PC-3 (cell line): ENCODE measurements at regions not wholly inside any gene's neighbourhood (a gene's known extent, or its start where the extent isn't known, plus 50 kb on each side); places are given as distances from the start of the nearest gene placed in this dataset.

Source experiments
- ATAC-seq: fragments of 200-7000 bp; cut with Tn5 transposase; 2 replicates; pipeline ENCODE4 v1.9.1; 2020; ENCODE audit warnings: mild to moderate bottlenecking, moderate library complexity
- BruUV-seq: library from RNA; stranded (reverse); fragments of 400-500 nt; replicated peaks from 2 replicates; lab custom pipeline; 2021; lab: Mats Ljungman, UMichigan
- CTCF ChIA-PET: fragments of 300-600 bp; sonication (Branson Sonifier 250); formaldehyde crosslinking; loops from one replicate; lab custom pipeline; 2022; ENCODE audit warnings: antibody characterized with exemption; lab: Charles Lee
- POLR2A ChIA-PET: fragments of 300-600 bp; sonication (Branson Sonifier 250); formaldehyde crosslinking; loops from one replicate; lab custom pipeline; 2022; ENCODE audit warnings: antibody characterized with exemption; ENCODE audit not compliant: unreplicated experiment; lab: Charles Lee
- DNase-seq: peaks from one replicate; pipeline ENCODE4 v3.0.0-alpha.2; 2015
- H2AFZ ChIP-seq: fragments of 300-600 bp; sonication (generic); 2 replicates; pipeline ENCODE4 v1.6.0; 2016; ENCODE audit warnings: antibody characterized with exemption, low read length
- H3F3A ChIP-seq: fragments of 300-600 bp; sonication (generic); one replicate; pipeline ENCODE4 v1.6.0; 2017; ENCODE audit warnings: antibody characterized with exemption, low read length, control low read depth, mild to moderate bottlenecking; ENCODE audit not compliant: unreplicated experiment
- H3K27ac ChIP-seq: fragments of 300-600 bp; sonication (generic); 2 replicates; pipeline ENCODE4 v1.5.1; 2016; ENCODE audit warnings: mild to moderate bottlenecking, low read length
- H3K27me3 ChIP-seq: fragments of 300-600 bp; sonication (generic); 2 replicates; pipeline ENCODE4 v1.6.1; 2016; ENCODE audit warnings: low read length, mixed read lengths
- H3K36me3 ChIP-seq: fragments of 300-600 bp; sonication (generic); 2 replicates; pipeline ENCODE4 v1.6.1; 2016; ENCODE audit warnings: low read depth, mixed run types, low read length, mixed read lengths
- H3K4me1 ChIP-seq: fragments of 300-600 bp; sonication (generic); 2 replicates; pipeline ENCODE4 v1.5.1; 2016; ENCODE audit warnings: low read length; ENCODE audit not compliant: insufficient read depth
- H3K4me2 ChIP-seq: fragments of 300-600 bp; sonication (generic); 2 replicates; pipeline ENCODE4 v1.6.0; 2016; ENCODE audit warnings: low read length
- H3K4me3 ChIP-seq: fragments of 300-600 bp; sonication (generic); 2 replicates; pipeline ENCODE4 v1.5.1; 2016; ENCODE audit warnings: mild to moderate bottlenecking, low read length, mixed read lengths
- H3K79me2 ChIP-seq: fragments of 300-600 bp; sonication (generic); 2 replicates; pipeline ENCODE4 v1.6.1; 2017; ENCODE audit warnings: low read length, mixed read lengths
- H3K9ac ChIP-seq: fragments of 300-600 bp; sonication (generic); 2 replicates; pipeline ENCODE4 v1.6.0; 2016; ENCODE audit warnings: mild to moderate bottlenecking, low read length
- H3K9me2 ChIP-seq: fragments of 300-600 bp; sonication (generic); replicated peaks from 2 replicates; pipeline ENCODE4 v1.6.1; 2016; ENCODE audit warnings: mixed run types, low read length, mixed read lengths
- H3K9me3 ChIP-seq: fragments of 300-600 bp; sonication (generic); 2 replicates; pipeline ENCODE4 v1.6.1; 2016; ENCODE audit warnings: low read length, mixed read lengths
- H4K20me1 ChIP-seq: fragments of 300-600 bp; sonication (generic); 2 replicates; pipeline ENCODE4 v1.6.1; 2016; ENCODE audit warnings: low read length, mixed read lengths
- EZH2 ChIP-seq: fragments of 300-600 bp; sonication (generic); IDR thresholded peaks from one replicate; pipeline ENCODE4 v1.6.1; 2017; ENCODE audit warnings: antibody characterized with exemption, mild to moderate bottlenecking, low read length; ENCODE audit not compliant: unreplicated experiment
- EZH2phosphoT487 ChIP-seq: fragments of 300-600 bp; sonication (generic); IDR thresholded peaks from 2 replicates; pipeline ENCODE4 v1.6.1; 2018; ENCODE audit warnings: mild to moderate bottlenecking, antibody characterized with exemption, low read length, borderline replicate concordance
- intact Hi-C: fragments of 100-400 bp; cut with micrococcal nuclease; formaldehyde crosslinking; loops from 2 replicates; pipeline ENCODE4 v1.9.0; 2023
- TF ChIP-seq, protein P1 (sequence below): fragments of 300-600 bp; sonication (generic); conservative IDR thresholded peaks from 2 replicates; pipeline ENCODE4 v1.5.1; 2017; ENCODE audit warnings: antibody characterized with exemption, low read depth, mild to moderate bottlenecking, low read length

GRCh38 chr19:41501854-41502253, 58.9 kb downstream of the ERICH4 start:
- no peaks in the 10 kb centered on the region for H4K20me1 ChIP-seq
- peaks cover 10% of the 10 kb centered on the region for H3K4me1 ChIP-seq
- ATAC-seq (no peak), DNase-seq (peak; percentile 2)
- peaks cover 47% of the 10 kb centered on the region for H3K27me3 ChIP-seq
- H3K4me2 ChIP-seq, result peak overlapping the region; percentile 54; the same call in 1 of the 2 replicates
- no peak overlapping the region for H3K27ac ChIP-seq
- no peaks in the 10 kb centered on the region for H3K36me3 ChIP-seq
- H3K79me2 ChIP-seq, result no peaks in the 10 kb centered on the region
- no peak overlapping the region for H3K9ac ChIP-seq
- H3K9me3 ChIP-seq, result no peaks in the 10 kb centered on the region
- no peak for TF ChIP-seq EZH2phosphoT487
- TF ChIP-seq, protein P1, sequence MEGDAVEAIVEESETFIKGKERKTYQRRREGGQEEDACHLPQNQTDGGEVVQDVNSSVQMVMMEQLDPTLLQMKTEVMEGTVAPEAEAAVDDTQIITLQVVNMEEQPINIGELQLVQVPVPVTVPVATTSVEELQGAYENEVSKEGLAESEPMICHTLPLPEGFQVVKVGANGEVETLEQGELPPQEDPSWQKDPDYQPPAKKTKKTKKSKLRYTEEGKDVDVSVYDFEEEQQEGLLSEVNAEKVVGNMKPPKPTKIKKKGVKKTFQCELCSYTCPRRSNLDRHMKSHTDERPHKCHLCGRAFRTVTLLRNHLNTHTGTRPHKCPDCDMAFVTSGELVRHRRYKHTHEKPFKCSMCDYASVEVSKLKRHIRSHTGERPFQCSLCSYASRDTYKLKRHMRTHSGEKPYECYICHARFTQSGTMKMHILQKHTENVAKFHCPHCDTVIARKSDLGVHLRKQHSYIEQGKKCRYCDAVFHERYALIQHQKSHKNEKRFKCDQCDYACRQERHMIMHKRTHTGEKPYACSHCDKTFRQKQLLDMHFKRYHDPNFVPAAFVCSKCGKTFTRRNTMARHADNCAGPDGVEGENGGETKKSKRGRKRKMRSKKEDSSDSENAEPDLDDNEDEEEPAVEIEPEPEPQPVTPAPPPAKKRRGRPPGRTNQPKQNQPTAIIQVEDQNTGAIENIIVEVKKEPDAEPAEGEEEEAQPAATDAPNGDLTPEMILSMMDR, result no peak
- no peak for TF ChIP-seq EZH2
- H3K9me2 ChIP-seq, result no peaks in the 10 kb centered on the region
- H3K4me3 ChIP-seq, result no peak overlapping the region
- intact Hi-C loops, result no loop called here
- BruUV-seq, result no TSS peak
- ChIA-PET POLR2A (no interaction called here), CTCF (no interaction called here)
- H2AFZ ChIP-seq, result peak overlapping the region; percentile 82; the same call in 1 of the 2 replicates
- H3F3A ChIP-seq, result no peaks in the 10 kb centered on the region

GRCh38 chr19:41505105-41505504, 62.1 kb downstream of the ERICH4 start:
- H4K20me1 ChIP-seq, result no peaks in the 10 kb centered on the region
- H3K36me3 ChIP-seq, result no peaks in the 10 kb centered on the region
- BruUV-seq, result no TSS peak
- no peak overlapping the region for H3K9ac ChIP-seq
- H3K4me3 ChIP-seq, result no peak overlapping the region
- no peak overlapping the region for H3K4me2 ChIP-seq
- no peaks in the 10 kb centered on the region for H3F3A ChIP-seq
- intact Hi-C loops, result no loop called here
- H3K27me3 ChIP-seq, result peaks cover 49% of the 10 kb centered on the region
- H2AFZ ChIP-seq, result no peak overlapping the region
- no peaks in the 10 kb centered on the region for H3K9me3 ChIP-seq
- peaks cover 10% of the 10 kb centered on the region for H3K4me1 ChIP-seq
- DNase-seq (no peak), ATAC-seq (no peak)
- TF ChIP-seq, protein P1, result no peak
- TF ChIP-seq EZH2phosphoT487 (no peak), EZH2 (no peak)
- no peaks in the 10 kb centered on the region for H3K79me2 ChIP-seq
- no peak overlapping the region for H3K27ac ChIP-seq
- CTCF ChIA-PET, result no interaction called here
- POLR2A ChIA-PET, result no interaction called here
- no peaks in the 10 kb centered on the region for H3K9me2 ChIP-seq

DNA sequence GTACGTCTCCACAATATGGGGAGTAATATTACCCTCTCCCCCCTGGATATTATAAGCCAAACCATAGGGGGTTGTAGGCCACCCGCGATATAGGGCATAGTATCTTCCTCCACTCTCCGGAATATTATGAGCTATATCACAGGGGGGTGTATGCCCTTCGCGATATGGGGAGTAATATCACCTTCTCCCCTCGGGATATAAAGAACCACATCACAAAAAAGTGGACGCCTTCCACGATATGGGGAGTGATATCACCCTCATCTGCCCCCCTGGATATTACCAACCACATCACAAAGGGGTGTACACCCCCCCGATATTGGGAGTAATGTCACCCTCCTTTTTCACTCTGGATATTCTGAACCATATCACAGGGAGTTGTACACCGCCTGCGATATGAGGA, 65.5 kb upstream of the CEACAM21 start:
- ATAC-seq (no peak), DNase-seq (no peak)
- Histone ChIP-seq H3K36me3 (no peaks in the 10 kb centered on the region), H4K20me1 (no peaks in the 10 kb centered on the region), H3K4me1 (no peaks in the 10 kb centered on the region), H3K27me3 (peaks cover 88% of the 10 kb centered on the region), H3K9me2 (no peaks in the 10 kb centered on the region), H3K4me3 (no peak overlapping the region), H3K27ac (no peak overlapping the region), H3K4me2 (no peak overlapping the region), H3K9ac (no peak overlapping the region), H3K9me3 (no peaks in the 10 kb centered on the region), H3K79me2 (no peaks in the 10 kb centered on the region), H3F3A (no peaks in the 10 kb centered on the region), H2AFZ (no peak overlapping the region)
- POLR2A ChIA-PET, result no interaction called here
- no TSS peak for BruUV-seq
- intact Hi-C loops, result no loop called here
- no peak for TF ChIP-seq EZH2phosphoT487
- TF ChIP-seq, protein P1, result no peak
- TF ChIP-seq EZH2, result no peak
- CTCF ChIA-PET, result no interaction called here
